ENCODE measurements at regions not wholly inside any gene's neighbourhood (a gene's known extent, or its start where the extent isn't known, plus 50 kb on each side); places are given as distances from the start of the nearest gene placed in this dataset.

- no peaks in the 10 kb centered on the region for H3K27me3 ChIP-seq (ENCODE audit: insufficient read depth, low read length)
- DNase-seq, result no peak
- no peak overlapping the region for H3K27ac ChIP-seq (ENCODE audit: insufficient read length, low read depth, low read length)
- H3K4ac ChIP-seq (ENCODE audit: low read depth, low read length), result no peak overlapping the region
- no peak overlapping the region for H3K4me2 ChIP-seq (ENCODE audit: insufficient read depth, insufficient read length, low read length)
- Mint-ChIP-seq H3K27me3 (ENCODE audit: low read depth) (no peaks in the 10 kb centered on the region), H3K4me3 (no peak overlapping the region), H3K36me3 (ENCODE audit: insufficient read depth in 1 of 3, low read depth in 3 of 3) (no peaks in the 10 kb centered on the region), H3K9me3 (no peaks in the 10 kb centered on the region), H3K4me1 (no peaks in the 10 kb centered on the region), H3K27ac (no peak overlapping the region)
- H4K20me1 ChIP-seq (ENCODE audit: control insufficient read depth, insufficient read depth, insufficient read length), result no peaks in the 10 kb centered on the region
- H4K5ac ChIP-seq (ENCODE audit: insufficient read length, low read depth, low read length), result no peak overlapping the region
- no peaks in the 10 kb centered on the region; the same call in 1 of the 2 replicates for H3K4me1 ChIP-seq (ENCODE audit: insufficient read depth, low read length)
- H3K9ac ChIP-seq (ENCODE audit: extremely low read depth, insufficient read length, low read length), result no peak overlapping the region
- no peak overlapping the region for H2AK5ac ChIP-seq (ENCODE audit: insufficient read length, low read length)
- no peak for TF ChIP-seq CTCF (conservative IDR thresholded peaks at IDR 0.05)
- no peak overlapping the region for H2BK12ac ChIP-seq (ENCODE audit: insufficient read length, low read depth, low read length)
- H2BK20ac ChIP-seq (ENCODE audit: low read depth, low read length, poor library complexity, severe bottlenecking), result no peak overlapping the region
- H3K14ac ChIP-seq (ENCODE audit: insufficient read depth, low read length), result no peak overlapping the region
- no peak overlapping the region for H2BK15ac ChIP-seq (ENCODE audit: low read depth, low read length)
- H4K8ac ChIP-seq (replicated peaks; ENCODE audit: insufficient read length, low read depth, low read length), result no peak overlapping the region
- H2BK5ac ChIP-seq (ENCODE audit: insufficient read length, low read length), result no peak overlapping the region
- H3T11ph ChIP-seq (ENCODE audit: low read length), result no peak overlapping the region
- no peak overlapping the region for H4K91ac ChIP-seq (ENCODE audit: insufficient read length, low read depth, low read length)
- no peak overlapping the region for H3K56ac ChIP-seq (ENCODE audit: insufficient read length, low read depth, low read length)
- no peaks in the 10 kb centered on the region for H3K79me1 ChIP-seq (ENCODE audit: insufficient read depth, low read depth, low read length, poor library complexity, severe bottlenecking)
- no peaks in the 10 kb centered on the region for H3K9me3 ChIP-seq (ENCODE audit: control insufficient read depth, low read depth, low read length)
- no peaks in the 10 kb centered on the region for H3K23me2 ChIP-seq (ENCODE audit: insufficient read length, low read depth, low read length, poor library complexity, severe bottlenecking)
- H3K23ac ChIP-seq (ENCODE audit: insufficient read length, low read depth, low read length), result no peak overlapping the region
- H3K18ac ChIP-seq (ENCODE audit: insufficient read length, low read depth, low read length), result no peak overlapping the region
- no peak overlapping the region for H2BK120ac ChIP-seq (ENCODE audit: low read depth, low read length, poor library complexity, severe bottlenecking)
- no peak overlapping the region for H2AFZ ChIP-seq (ENCODE audit: low read length)
- no peaks in the 10 kb centered on the region for H3K79me2 ChIP-seq (ENCODE audit: insufficient read depth, low read length)
These were observed 451.7 kb upstream of the SGO1 start for GRCh38 chr3:20637729-20638128.

All from H9 (cell line).